HL-60 (cell line): ENCODE measurements at regions not wholly inside any gene's neighbourhood (a gene's known extent, or its start where the extent isn't known, plus 50 kb on each side); places are given as distances from the start of the nearest gene placed in this dataset.

ENCODE experiments used
- POLR2AphosphoS5 ChIP-seq: IDR thresholded peaks from 2 replicates; pipeline ENCODE4 v1.6.1; 2012; ENCODE audit warnings: low read depth
- TF ChIP-seq, protein P1 (sequence below): IDR thresholded peaks from one replicate; pipeline ENCODE4 v1.5.1; 2011; ENCODE audit warnings: low read length, control low read depth, inconsistent platforms; ENCODE audit not compliant: insufficient read depth
- TF ChIP-seq, protein P2 (sequence below): IDR thresholded peaks from 2 replicates; pipeline ENCODE4 v1.6.1; 2012; ENCODE audit warnings: low read depth; ENCODE audit not compliant: insufficient replicate concordance

DNA sequence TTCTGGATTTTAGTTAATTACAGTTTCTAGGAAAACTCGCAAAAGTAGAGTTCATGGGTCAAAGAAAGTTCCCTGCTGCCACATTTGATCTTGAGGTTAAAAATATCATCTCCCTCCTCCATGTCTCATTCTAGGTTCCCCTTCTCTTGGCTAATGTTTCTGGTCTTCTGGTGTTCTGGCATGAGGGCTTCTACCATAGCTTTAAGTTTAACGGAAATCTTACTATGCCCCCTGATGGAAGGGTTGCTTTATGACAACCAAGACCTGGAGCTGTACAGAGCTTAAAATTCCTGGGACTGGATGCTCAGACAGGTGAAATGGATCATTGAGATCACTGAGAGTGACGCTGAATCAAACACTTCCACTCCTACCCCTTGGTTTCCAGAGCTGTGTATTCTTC is 1881.7 kb downstream of the MRPL39 start:
- TF ChIP-seq, protein P1, sequence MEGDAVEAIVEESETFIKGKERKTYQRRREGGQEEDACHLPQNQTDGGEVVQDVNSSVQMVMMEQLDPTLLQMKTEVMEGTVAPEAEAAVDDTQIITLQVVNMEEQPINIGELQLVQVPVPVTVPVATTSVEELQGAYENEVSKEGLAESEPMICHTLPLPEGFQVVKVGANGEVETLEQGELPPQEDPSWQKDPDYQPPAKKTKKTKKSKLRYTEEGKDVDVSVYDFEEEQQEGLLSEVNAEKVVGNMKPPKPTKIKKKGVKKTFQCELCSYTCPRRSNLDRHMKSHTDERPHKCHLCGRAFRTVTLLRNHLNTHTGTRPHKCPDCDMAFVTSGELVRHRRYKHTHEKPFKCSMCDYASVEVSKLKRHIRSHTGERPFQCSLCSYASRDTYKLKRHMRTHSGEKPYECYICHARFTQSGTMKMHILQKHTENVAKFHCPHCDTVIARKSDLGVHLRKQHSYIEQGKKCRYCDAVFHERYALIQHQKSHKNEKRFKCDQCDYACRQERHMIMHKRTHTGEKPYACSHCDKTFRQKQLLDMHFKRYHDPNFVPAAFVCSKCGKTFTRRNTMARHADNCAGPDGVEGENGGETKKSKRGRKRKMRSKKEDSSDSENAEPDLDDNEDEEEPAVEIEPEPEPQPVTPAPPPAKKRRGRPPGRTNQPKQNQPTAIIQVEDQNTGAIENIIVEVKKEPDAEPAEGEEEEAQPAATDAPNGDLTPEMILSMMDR: no peak
- TF ChIP-seq POLR2AphosphoS5: no peak
- TF ChIP-seq, protein P2, sequence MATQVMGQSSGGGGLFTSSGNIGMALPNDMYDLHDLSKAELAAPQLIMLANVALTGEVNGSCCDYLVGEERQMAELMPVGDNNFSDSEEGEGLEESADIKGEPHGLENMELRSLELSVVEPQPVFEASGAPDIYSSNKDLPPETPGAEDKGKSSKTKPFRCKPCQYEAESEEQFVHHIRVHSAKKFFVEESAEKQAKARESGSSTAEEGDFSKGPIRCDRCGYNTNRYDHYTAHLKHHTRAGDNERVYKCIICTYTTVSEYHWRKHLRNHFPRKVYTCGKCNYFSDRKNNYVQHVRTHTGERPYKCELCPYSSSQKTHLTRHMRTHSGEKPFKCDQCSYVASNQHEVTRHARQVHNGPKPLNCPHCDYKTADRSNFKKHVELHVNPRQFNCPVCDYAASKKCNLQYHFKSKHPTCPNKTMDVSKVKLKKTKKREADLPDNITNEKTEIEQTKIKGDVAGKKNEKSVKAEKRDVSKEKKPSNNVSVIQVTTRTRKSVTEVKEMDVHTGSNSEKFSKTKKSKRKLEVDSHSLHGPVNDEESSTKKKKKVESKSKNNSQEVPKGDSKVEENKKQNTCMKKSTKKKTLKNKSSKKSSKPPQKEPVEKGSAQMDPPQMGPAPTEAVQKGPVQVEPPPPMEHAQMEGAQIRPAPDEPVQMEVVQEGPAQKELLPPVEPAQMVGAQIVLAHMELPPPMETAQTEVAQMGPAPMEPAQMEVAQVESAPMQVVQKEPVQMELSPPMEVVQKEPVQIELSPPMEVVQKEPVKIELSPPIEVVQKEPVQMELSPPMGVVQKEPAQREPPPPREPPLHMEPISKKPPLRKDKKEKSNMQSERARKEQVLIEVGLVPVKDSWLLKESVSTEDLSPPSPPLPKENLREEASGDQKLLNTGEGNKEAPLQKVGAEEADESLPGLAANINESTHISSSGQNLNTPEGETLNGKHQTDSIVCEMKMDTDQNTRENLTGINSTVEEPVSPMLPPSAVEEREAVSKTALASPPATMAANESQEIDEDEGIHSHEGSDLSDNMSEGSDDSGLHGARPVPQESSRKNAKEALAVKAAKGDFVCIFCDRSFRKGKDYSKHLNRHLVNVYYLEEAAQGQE: no peak
